ENCODE measurements at regions not wholly inside any gene's neighbourhood (a gene's known extent, or its start where the extent isn't known, plus 50 kb on each side); places are given as distances from the start of the nearest gene placed in this dataset.

GRCh38 chr9:120151806-120152205 is 428.2 kb downstream of the CDK5RAP2 start:
- Histone ChIP-seq H3K36me3 (ENCODE audit: control insufficient read depth, low read length) (no peaks in the 10 kb centered on the region), H3K27me3 (ENCODE audit: control insufficient read depth, low read length) (no peaks in the 10 kb centered on the region), H3F3A (ENCODE audit: control insufficient read depth, insufficient read depth) (no peaks in the 10 kb centered on the region), H3K9me3 (ENCODE audit: control insufficient read depth, insufficient read depth, low read length) (no peaks in the 10 kb centered on the region), H3K4me2 (ENCODE audit: low read length) (no peak overlapping the region), H3K4me1 (ENCODE audit: control insufficient read depth, low read length) (no peaks in the 10 kb centered on the region), H4K20me1 (ENCODE audit: control insufficient read depth, insufficient read depth, low read depth, low read length) (no peaks in the 10 kb centered on the region), H3K27ac (ENCODE audit: low read depth, low read length) (no peak overlapping the region), H3K9me2 (replicated peaks; ENCODE audit: control insufficient read depth, low read length) (no peaks in the 10 kb centered on the region), H3K4me3 (ENCODE audit: low read length) (no peak overlapping the region), H3K79me2 (ENCODE audit: control insufficient read depth, low read length) (no peaks in the 10 kb centered on the region)
- no peak for TF ChIP-seq EZH2phosphoT487 (IDR thresholded peaks at IDR 0.05; ENCODE audit: borderline replicate concordance, low read length)
- TF ChIP-seq, protein P1, sequence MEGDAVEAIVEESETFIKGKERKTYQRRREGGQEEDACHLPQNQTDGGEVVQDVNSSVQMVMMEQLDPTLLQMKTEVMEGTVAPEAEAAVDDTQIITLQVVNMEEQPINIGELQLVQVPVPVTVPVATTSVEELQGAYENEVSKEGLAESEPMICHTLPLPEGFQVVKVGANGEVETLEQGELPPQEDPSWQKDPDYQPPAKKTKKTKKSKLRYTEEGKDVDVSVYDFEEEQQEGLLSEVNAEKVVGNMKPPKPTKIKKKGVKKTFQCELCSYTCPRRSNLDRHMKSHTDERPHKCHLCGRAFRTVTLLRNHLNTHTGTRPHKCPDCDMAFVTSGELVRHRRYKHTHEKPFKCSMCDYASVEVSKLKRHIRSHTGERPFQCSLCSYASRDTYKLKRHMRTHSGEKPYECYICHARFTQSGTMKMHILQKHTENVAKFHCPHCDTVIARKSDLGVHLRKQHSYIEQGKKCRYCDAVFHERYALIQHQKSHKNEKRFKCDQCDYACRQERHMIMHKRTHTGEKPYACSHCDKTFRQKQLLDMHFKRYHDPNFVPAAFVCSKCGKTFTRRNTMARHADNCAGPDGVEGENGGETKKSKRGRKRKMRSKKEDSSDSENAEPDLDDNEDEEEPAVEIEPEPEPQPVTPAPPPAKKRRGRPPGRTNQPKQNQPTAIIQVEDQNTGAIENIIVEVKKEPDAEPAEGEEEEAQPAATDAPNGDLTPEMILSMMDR (IDR thresholded peaks at IDR 0.05; ENCODE audit: low read depth, low read length, poor library complexity, severe bottlenecking) = no peak

DNA sequence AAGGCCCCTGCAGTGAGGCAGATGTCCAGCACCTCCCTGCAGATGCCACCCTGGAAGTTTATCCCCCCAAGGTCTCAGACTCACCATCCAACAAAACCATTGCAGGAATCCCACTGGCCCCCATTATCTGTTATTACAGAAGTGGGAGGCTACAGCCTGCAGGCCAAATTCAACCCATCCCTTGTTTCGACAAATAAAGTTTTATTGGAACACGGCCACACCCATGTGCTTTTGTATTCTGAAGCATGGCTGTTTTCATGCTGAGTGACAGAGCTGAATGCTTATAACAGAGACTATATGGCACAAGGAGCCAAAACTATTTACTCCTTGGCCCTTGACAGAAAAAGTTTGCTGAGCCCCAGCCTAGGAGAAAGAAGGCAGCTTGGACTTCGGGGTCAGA is 428.8 kb downstream of the CDK5RAP2 start:
- no peak for TF ChIP-seq EZH2phosphoT487 (IDR thresholded peaks at IDR 0.05; ENCODE audit: borderline replicate concordance, low read length)
- TF ChIP-seq, protein P1 (IDR thresholded peaks at IDR 0.05; ENCODE audit: low read depth, low read length, poor library complexity, severe bottlenecking) = no peak
- Histone ChIP-seq H3K27me3 (ENCODE audit: control insufficient read depth, low read length) (no peaks in the 10 kb centered on the region), H3K9me2 (replicated peaks; ENCODE audit: control insufficient read depth, low read length) (no peaks in the 10 kb centered on the region), H3K4me3 (ENCODE audit: low read length) (no peak overlapping the region), H3K27ac (ENCODE audit: low read depth, low read length) (no peak overlapping the region), H3K9me3 (ENCODE audit: control insufficient read depth, insufficient read depth, low read length) (no peaks in the 10 kb centered on the region), H4K20me1 (ENCODE audit: control insufficient read depth, insufficient read depth, low read depth, low read length) (no peaks in the 10 kb centered on the region), H3K36me3 (ENCODE audit: control insufficient read depth, low read length) (no peaks in the 10 kb centered on the region), H3K4me2 (ENCODE audit: low read length) (no peak overlapping the region), H3K79me2 (ENCODE audit: control insufficient read depth, low read length) (no peaks in the 10 kb centered on the region), H3F3A (ENCODE audit: control insufficient read depth, insufficient read depth) (no peaks in the 10 kb centered on the region), H3K4me1 (ENCODE audit: control insufficient read depth, low read length) (no peaks in the 10 kb centered on the region)

DNA sequence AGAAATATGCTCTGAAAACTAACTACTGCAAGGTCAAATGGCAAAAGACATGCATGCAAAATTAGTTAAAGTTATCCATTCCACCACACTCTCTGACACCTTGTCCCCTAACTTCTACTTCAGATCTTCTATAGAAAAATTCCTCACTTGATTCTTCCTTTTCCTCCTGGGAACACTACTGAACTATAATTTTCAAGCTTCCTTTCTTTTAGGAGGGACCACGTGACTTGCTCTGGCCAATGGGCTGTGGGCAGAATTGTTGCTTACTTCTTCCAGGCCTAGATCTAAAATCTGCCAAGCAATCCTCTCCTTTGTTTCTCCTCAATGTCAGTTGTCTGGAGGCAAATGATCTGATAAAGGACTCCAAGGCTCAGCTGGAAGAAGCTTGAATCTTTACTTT is 441.0 kb downstream of the CDK5RAP2 start:
- no peaks in the 10 kb centered on the region for H3K36me3 ChIP-seq (ENCODE audit: control insufficient read depth, low read length)
- no peak overlapping the region for H3K4me2 ChIP-seq (ENCODE audit: low read length)
- no peaks in the 10 kb centered on the region for H3K9me3 ChIP-seq (ENCODE audit: control insufficient read depth, insufficient read depth, low read length)
- H3K4me3 ChIP-seq (ENCODE audit: low read length) = no peak overlapping the region
- no peaks in the 10 kb centered on the region for H3K27me3 ChIP-seq (ENCODE audit: control insufficient read depth, low read length)
- TF ChIP-seq, protein P1 (IDR thresholded peaks at IDR 0.05; ENCODE audit: low read depth, low read length, poor library complexity, severe bottlenecking) = no peak
- no peak for TF ChIP-seq EZH2phosphoT487 (IDR thresholded peaks at IDR 0.05; ENCODE audit: borderline replicate concordance, low read length)
- H3K9me2 ChIP-seq (replicated peaks; ENCODE audit: control insufficient read depth, low read length) = no peaks in the 10 kb centered on the region
- H4K20me1 ChIP-seq (ENCODE audit: control insufficient read depth, insufficient read depth, low read depth, low read length) = no peaks in the 10 kb centered on the region
- H3F3A ChIP-seq (ENCODE audit: control insufficient read depth, insufficient read depth) = no peaks in the 10 kb centered on the region
- H3K79me2 ChIP-seq (ENCODE audit: control insufficient read depth, low read length) = no peaks in the 10 kb centered on the region
- H3K4me1 ChIP-seq (ENCODE audit: control insufficient read depth, low read length) = no peaks in the 10 kb centered on the region
- H3K27ac ChIP-seq (ENCODE audit: low read depth, low read length) = no peak overlapping the region

Data from DOHH2 (cell line).